Right lobe of liver (tissue), 4 donors: ENCODE measurements at regions not wholly inside any gene's neighbourhood (a gene's known extent, or its start where the extent isn't known, plus 50 kb on each side); places are given as distances from the start of the nearest gene placed in this dataset.

Source experiments
- POLR2A ChIP-seq: fragments of 450-650 bp; IDR thresholded peaks from one replicate; pipeline ENCODE4 v1.6.1; 2017; ENCODE audit warnings: antibody characterized with exemption, mild to moderate bottlenecking
- TF ChIP-seq, protein P1 (sequence below), 4 donors: fragments of 200-600 bp in 3 of 4; fragments of 450-650 bp in 1 of 4; IDR thresholded peaks; one replicate each; pipeline versions ENCODE4 v1.5.1 to v1.8.0; 2016 to 2022; ENCODE audit warnings: antibody characterized with exemption in 4 of 4, mild to moderate bottlenecking in 2 of 4
- donor health status: DM: no; HTN: no; CAD: no.
- donor health status: DM: no; HTN: no; CAD: no.
- donor health status: DM: no; HTN: yes; CAD: no.

DNA sequence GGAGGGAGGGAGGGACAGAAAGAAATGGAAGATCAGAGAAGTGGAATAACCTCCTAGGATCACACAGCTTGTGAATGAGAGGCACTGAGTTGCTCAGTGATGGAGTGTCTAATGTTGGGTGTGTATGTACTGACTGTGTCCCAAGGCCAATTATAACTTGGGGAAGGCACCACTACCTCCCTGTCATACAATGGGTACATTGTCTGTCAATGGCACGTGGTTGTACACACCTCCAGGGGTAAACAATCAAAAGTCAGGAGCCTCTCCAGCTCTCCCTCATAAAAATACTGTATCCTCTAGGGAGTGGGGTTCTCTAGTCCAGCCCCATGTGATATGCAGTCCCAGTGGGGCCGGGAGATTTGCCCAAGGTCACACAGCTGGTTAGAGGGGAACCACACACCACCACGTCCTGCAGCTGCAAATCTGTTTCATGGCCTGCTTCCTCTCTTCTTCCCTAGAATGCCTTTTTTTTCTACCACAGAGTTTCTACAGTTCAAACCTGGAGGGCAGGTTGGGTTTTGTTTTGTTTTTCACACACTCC, 112.5 kb downstream of the SNX5 start:
- TF ChIP-seq, protein P1, sequence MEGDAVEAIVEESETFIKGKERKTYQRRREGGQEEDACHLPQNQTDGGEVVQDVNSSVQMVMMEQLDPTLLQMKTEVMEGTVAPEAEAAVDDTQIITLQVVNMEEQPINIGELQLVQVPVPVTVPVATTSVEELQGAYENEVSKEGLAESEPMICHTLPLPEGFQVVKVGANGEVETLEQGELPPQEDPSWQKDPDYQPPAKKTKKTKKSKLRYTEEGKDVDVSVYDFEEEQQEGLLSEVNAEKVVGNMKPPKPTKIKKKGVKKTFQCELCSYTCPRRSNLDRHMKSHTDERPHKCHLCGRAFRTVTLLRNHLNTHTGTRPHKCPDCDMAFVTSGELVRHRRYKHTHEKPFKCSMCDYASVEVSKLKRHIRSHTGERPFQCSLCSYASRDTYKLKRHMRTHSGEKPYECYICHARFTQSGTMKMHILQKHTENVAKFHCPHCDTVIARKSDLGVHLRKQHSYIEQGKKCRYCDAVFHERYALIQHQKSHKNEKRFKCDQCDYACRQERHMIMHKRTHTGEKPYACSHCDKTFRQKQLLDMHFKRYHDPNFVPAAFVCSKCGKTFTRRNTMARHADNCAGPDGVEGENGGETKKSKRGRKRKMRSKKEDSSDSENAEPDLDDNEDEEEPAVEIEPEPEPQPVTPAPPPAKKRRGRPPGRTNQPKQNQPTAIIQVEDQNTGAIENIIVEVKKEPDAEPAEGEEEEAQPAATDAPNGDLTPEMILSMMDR (IDR thresholded peaks at IDR 0.05): no peak
- TF ChIP-seq POLR2A: no peak
